ENCODE measurements at regions not wholly inside any gene's neighbourhood (a gene's known extent, or its start where the extent isn't known, plus 50 kb on each side); places are given as distances from the start of the nearest gene placed in this dataset.

GRCh38 chr2:145841973-145842372, 1322.1 kb upstream of the ZEB2 start:
- DNase-seq, result no peak

GRCh38 chr2:145836986-145837385, 1317.1 kb upstream of the ZEB2 start:
- no peak for DNase-seq

- no peak for DNase-seq
Observed at GRCh38 chr2:145835665-145836064, 1315.7 kb upstream of the ZEB2 start.

GRCh38 chr2:145832681-145833080, 1312.8 kb upstream of the ZEB2 start:
- DNase-seq, result no peak

GRCh38 chr2:145829931-145830330, 1310.0 kb upstream of the ZEB2 start:
- no peak for DNase-seq

- no peak for DNase-seq
Observed at GRCh38 chr2:145827235-145827634, 1307.3 kb upstream of the ZEB2 start.

GRCh38 chr2:145824384-145824783, 1304.5 kb upstream of the ZEB2 start:
- DNase-seq, result no peak

- DNase-seq, result no peak
Observed at GRCh38 chr2:145822892-145823534, 1303.1 kb upstream of the ZEB2 start.

- DNase-seq, result no peak
Observed at GRCh38 chr2:145820651-145821050, 1300.7 kb upstream of the ZEB2 start.

- DNase-seq, result no peak
Observed at GRCh38 chr2:145818890-145819504, 1299.1 kb upstream of the ZEB2 start.

- no peak for DNase-seq
Observed at GRCh38 chr2:145815933-145816332, 1296.0 kb upstream of the ZEB2 start.

GRCh38 chr2:145813481-145813880, 1293.6 kb upstream of the ZEB2 start:
- DNase-seq, result no peak

GRCh38 chr2:145812165-145812554, 1292.2 kb upstream of the ZEB2 start:
- DNase-seq, result no peak

GRCh38 chr2:145811276-145812164, 1291.6 kb upstream of the ZEB2 start:
- DNase-seq, result no peak

GRCh38 chr2:145807968-145808367, 1288.0 kb upstream of the ZEB2 start:
- DNase-seq, result no peak

GRCh38 chr2:145807554-145807953, 1287.6 kb upstream of the ZEB2 start:
- DNase-seq, result no peak

GRCh38 chr2:145806546-145806945, 1286.6 kb upstream of the ZEB2 start:
- DNase-seq, result no peak

- DNase-seq, result no peak
Observed at GRCh38 chr2:145802133-145802532, 1282.2 kb upstream of the ZEB2 start.

- no peak for DNase-seq
Observed at GRCh38 chr2:145801210-145801609, 1281.3 kb upstream of the ZEB2 start.

- no peak for DNase-seq
Observed at GRCh38 chr2:145800151-145801091, 1280.5 kb upstream of the ZEB2 start.

- no peak for DNase-seq
Observed at GRCh38 chr2:145799595-145800108, 1279.7 kb upstream of the ZEB2 start.

- no peak for DNase-seq
Observed at GRCh38 chr2:145798419-145798818, 1278.5 kb upstream of the ZEB2 start.

- DNase-seq, result no peak
Observed at GRCh38 chr2:145797692-145798091, 1277.8 kb upstream of the ZEB2 start.
